ENCODE measurements at regions not wholly inside any gene's neighbourhood (a gene's known extent, or its start where the extent isn't known, plus 50 kb on each side); places are given as distances from the start of the nearest gene placed in this dataset.
"Not testable (repeated sequence)": the region's sequence is repeated elsewhere in the genome, so short reads cannot be mapped to it uniquely, and the experiment has no call there.

DNA sequence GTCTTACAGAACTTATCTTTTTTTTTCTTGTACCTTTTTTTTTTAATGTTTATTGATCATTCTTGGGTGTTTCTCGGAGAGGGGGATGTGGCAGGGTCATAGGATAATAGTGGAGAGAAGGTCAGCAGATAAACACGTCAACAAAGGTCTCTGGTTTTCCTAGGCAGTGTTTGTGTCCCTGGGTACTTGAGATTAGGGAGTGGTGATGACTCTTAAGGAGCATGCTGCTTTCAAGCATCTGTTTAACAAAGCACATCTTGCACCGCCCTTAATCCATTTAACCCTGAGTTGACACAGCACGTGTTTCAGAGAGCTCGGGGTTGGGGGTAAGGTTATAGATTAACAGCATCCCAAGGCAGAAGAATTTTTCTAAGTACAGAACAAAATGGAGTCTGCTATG lies 345.9 kb downstream of the TUBA3C start:
- TF ChIP-seq, protein P1, sequence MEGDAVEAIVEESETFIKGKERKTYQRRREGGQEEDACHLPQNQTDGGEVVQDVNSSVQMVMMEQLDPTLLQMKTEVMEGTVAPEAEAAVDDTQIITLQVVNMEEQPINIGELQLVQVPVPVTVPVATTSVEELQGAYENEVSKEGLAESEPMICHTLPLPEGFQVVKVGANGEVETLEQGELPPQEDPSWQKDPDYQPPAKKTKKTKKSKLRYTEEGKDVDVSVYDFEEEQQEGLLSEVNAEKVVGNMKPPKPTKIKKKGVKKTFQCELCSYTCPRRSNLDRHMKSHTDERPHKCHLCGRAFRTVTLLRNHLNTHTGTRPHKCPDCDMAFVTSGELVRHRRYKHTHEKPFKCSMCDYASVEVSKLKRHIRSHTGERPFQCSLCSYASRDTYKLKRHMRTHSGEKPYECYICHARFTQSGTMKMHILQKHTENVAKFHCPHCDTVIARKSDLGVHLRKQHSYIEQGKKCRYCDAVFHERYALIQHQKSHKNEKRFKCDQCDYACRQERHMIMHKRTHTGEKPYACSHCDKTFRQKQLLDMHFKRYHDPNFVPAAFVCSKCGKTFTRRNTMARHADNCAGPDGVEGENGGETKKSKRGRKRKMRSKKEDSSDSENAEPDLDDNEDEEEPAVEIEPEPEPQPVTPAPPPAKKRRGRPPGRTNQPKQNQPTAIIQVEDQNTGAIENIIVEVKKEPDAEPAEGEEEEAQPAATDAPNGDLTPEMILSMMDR (conservative IDR thresholded peaks at IDR 0.05): not testable (repeated sequence)
- TF ChIP-seq ZFX (IDR thresholded peaks at IDR 0.05): not testable (repeated sequence)
